Stimulated activated memory B cell treated with anti-CD40 and anti-IgM and Interleukin-4, amounts not matched to agents 10 μg/mL and 1 μg/mL and 100 μg/mL, for 72 hours (primary cell): ENCODE measurements at regions not wholly inside any gene's neighbourhood (a gene's known extent, or its start where the extent isn't known, plus 50 kb on each side); places are given as distances from the start of the nearest gene placed in this dataset.

ENCODE experiments used
- ATAC-seq: fragments of 150-1000 bp; cut with Tn5 transposase; 2 replicates; pipeline ENCODE4 v1.10.0; 2021
- H3K27ac Mint-ChIP-seq: one replicate; pipeline ENCODE4 v1.8.0; 2022; ENCODE audit warnings: mild to moderate bottlenecking, mixed read lengths
- H3K27me3 Mint-ChIP-seq: one replicate; pipeline ENCODE4 v1.8.0; 2022; ENCODE audit warnings: mixed read lengths
- H3K36me3 Mint-ChIP-seq: one replicate; pipeline ENCODE4 v1.8.0; 2022; ENCODE audit warnings: mixed read lengths
- H3K4me1 Mint-ChIP-seq: one replicate; pipeline ENCODE4 v1.8.0; 2022; ENCODE audit warnings: mixed read lengths
- H3K4me3 Mint-ChIP-seq: one replicate; pipeline ENCODE4 v1.8.0; 2022; ENCODE audit warnings: mild to moderate bottlenecking, moderate library complexity, mixed read lengths
- H3K9me3 Mint-ChIP-seq: one replicate; pipeline ENCODE4 v1.8.0; 2022; ENCODE audit warnings: mixed read lengths

DNA sequence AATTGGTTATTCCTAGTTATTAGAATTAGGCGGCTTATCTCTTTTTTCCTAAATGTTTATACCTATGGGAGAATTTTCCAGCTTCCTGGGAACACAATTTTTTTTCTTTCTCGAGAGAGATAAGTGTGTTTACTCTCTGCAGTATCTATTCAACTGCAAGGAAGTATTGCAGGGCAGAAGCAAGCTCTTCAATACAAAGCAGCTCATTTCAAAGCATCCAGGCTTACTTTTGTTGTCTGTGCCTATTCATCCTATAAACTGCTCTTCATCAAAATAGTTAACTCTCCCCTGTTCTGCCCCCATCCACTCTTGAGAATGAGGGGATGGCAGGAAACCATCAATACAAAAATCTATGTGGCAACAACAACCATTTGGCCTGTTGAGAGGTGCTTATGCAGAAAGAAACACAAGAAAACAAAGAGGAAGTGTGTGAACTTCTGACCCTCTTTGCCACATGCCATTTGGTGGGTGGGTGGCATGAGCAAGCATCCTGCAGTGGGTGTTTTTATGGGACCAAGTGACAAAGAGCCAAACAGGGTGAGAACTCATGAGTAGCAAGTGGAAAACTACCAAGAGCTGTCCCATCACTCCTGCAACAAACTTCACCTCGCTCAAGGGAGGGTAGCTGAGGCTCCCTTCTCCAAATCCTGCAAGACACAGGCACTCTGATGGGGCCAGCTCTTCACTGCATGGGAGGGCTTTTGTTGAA, 50.6 kb upstream of the MRPS6 start:
- H3K4me1 Mint-ChIP-seq, result peaks cover 33% of the 10 kb centered on the region
- no peaks in the 10 kb centered on the region for H3K36me3 Mint-ChIP-seq
- no peak overlapping the region for H3K4me3 Mint-ChIP-seq
- peaks cover 4% of the 10 kb centered on the region for H3K9me3 Mint-ChIP-seq
- H3K27me3 Mint-ChIP-seq, result no peaks in the 10 kb centered on the region
- peak; percentile 46 for ATAC-seq
- H3K27ac Mint-ChIP-seq, result no peak overlapping the region

DNA sequence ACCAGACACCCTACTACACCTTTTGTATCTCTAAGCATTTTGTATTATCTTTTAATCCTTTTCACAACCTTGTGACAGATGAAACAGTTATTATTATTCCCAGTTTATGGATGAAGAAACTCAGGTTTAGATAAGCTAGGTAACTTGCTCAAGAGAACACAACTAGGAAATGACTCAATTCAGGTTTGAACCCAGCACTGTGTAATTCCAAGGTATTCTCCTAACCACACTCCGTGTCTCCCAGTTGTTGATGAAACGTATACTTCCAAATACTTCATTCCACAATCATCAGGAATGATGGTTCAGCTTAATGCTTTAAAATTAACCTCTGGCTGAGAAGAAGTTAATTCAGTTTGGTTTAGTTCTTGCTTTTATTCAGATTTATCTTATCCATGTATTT, 51.7 kb upstream of the MRPS6 start:
- no peak overlapping the region for H3K4me3 Mint-ChIP-seq
- peaks cover 4% of the 10 kb centered on the region for H3K9me3 Mint-ChIP-seq

DNA sequence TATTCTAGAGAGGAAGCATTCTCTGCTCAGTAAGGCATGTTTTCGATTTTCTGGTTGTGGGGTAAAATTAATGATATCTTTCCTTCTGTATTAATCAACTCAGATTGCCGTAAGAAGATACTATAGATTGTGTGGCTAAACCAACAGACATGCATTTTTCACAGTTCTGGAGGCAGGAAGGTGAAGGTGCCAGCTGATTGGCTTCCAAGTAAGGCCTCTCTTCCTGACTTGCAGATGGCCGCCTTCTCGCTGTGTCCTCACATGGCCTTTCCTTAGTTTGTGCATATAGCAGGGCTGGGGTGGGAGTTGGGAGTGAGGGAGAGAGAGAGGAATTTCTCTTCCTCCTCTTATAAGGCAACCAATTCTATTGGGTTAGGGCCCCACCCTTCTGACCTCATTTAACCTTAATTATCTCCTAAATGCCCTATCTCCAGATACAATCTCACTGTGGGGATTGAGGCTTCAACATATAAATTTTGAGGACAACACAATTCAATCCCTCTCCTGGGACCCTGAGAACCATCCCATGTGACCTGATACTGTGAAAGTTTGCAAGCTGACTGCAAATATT, 52.3 kb upstream of the MRPS6 start:
- Mint-ChIP-seq H3K9me3 (peaks cover 4% of the 10 kb centered on the region), H3K4me1 (peaks cover 44% of the 10 kb centered on the region), H3K27ac (peak overlapping the region; percentile 93), H3K36me3 (peaks cover 5% of the 10 kb centered on the region), H3K27me3 (no peaks in the 10 kb centered on the region), H3K4me3 (no peak overlapping the region)
- ATAC-seq, result no peak

More for the DNA sequence above, 51.7 kb upstream of the MRPS6 start:
- H3K36me3 Mint-ChIP-seq, result peaks cover 4% of the 10 kb centered on the region
- no peaks in the 10 kb centered on the region for H3K27me3 Mint-ChIP-seq
- no peak overlapping the region for H3K27ac Mint-ChIP-seq
- ATAC-seq, result no peak
- H3K4me1 Mint-ChIP-seq, result peaks cover 43% of the 10 kb centered on the region

DNA sequence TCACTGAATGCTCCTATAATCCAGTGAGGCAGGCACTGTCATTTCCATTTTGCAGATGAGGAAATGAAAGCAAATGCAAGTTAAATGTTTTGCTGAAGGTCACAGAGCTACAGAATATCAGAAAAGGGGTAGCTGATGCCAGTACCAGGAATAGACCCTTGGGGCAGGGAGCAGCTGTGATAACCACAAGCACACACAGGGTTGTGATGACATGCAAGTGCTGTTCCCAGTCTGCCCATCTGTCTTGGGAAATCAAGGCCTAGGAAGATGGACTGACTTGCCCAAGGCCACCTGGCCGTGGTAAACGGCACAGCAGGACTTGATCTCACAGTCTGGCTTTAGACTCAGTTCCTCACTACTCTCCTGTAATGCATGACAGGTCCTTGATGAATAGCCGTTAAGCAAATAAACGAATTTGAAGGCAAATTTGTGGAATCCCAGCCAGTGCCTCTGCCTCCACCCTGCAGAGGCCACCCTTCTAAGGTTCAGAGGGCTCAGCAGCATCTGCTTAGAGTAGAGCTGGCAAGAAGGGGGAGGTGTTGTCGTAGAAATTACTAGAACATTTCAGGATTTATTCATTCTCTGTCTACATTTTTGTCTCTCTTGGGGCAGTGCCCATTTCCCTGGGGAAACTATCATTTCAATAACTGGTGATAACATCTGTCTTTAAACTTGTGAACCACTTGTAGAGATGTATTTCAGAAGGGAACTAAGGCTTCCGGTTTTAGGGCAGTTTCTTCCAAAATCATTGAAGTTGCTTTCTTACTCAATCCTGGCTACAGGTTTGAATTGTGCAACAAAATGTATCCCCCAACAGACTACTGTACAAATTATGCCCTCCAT, 53.2 kb upstream of the MRPS6 start:
- Mint-ChIP-seq H3K36me3 (peaks cover 7% of the 10 kb centered on the region), H3K27ac (peak overlapping the region; percentile 93), H3K4me3 (peak overlapping the region; percentile 64), H3K4me1 (peaks cover 44% of the 10 kb centered on the region), H3K9me3 (peaks cover 6% of the 10 kb centered on the region), H3K27me3 (no peaks in the 10 kb centered on the region)
- peak; percentile 84 for ATAC-seq

DNA sequence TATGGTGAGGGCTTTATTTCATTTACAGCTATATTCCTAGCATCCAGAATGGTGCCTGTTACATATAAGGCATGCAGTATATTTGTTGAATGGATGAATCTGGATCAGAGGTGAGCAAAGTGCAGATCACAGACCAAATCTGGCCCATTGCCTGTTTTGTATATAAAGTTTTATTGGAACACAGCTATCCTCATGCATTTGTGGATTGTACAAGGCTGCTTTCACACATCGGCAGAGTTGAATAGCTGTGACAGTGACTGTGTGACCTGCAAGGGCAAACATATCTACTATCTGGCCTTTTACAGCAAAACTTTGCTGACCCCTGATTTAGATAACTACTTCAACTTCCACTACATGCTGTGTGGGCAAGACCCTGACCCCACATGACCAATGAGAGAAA, 54.0 kb upstream of the MRPS6 start:
- Mint-ChIP-seq H3K4me3 (peak overlapping the region; percentile 15), H3K9me3 (peaks cover 11% of the 10 kb centered on the region), H3K27me3 (no peaks in the 10 kb centered on the region), H3K36me3 (peaks cover 14% of the 10 kb centered on the region), H3K27ac (peak overlapping the region; percentile 93), H3K4me1 (peaks cover 44% of the 10 kb centered on the region)
- no peak for ATAC-seq

DNA sequence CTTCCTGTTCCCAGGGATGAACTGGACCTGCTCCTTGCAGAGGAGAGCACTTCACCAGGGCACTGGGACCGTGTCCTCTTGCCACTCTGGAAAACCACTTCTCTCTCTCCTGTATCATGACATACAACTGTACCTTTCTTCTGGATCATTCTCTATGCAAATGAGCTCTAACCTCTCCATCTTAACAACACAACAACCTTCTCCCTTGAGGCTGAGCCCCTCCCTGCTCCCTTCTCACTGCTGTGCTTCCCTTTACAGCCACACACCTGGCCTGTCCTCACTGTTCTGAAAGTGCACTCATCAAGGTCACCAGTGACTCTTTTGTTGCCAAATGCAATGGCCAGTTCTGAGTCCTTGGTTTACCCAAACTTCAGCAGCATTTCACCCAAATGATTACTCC, 54.5 kb upstream of the MRPS6 start:
- Mint-ChIP-seq H3K9me3 (peaks cover 11% of the 10 kb centered on the region), H3K27me3 (no peaks in the 10 kb centered on the region), H3K4me1 (peaks cover 44% of the 10 kb centered on the region), H3K27ac (peak overlapping the region; percentile 93), H3K36me3 (peaks cover 14% of the 10 kb centered on the region), H3K4me3 (peak overlapping the region; percentile 42)
- ATAC-seq, result peak; percentile 50

DNA sequence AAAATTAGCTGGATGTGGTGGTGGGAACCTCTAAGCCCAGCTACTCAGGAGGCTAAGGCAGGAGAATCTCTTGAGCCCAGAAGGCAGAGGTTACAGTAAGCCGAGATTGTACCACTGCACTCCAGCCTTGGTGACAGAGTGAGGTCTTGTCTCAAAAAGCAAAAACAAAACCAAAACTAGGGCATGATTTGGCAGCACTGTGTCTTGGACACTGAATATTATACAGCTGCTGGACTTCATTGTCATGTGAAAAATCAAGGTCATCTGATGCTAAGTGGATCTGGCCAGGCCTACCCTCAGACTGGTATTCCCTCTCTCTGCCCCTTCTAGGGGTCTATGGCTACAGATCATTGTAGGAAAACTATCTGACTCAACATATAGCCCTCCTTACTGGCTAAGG, 55.2 kb upstream of the MRPS6 start:
- ATAC-seq, result no peak
- peaks cover 11% of the 10 kb centered on the region for H3K9me3 Mint-ChIP-seq
- H3K27me3 Mint-ChIP-seq, result no peaks in the 10 kb centered on the region
- H3K4me3 Mint-ChIP-seq, result peak overlapping the region; percentile 51
- peak overlapping the region; percentile 93 for H3K27ac Mint-ChIP-seq
- H3K4me1 Mint-ChIP-seq, result peaks cover 44% of the 10 kb centered on the region
- peaks cover 14% of the 10 kb centered on the region for H3K36me3 Mint-ChIP-seq

DNA sequence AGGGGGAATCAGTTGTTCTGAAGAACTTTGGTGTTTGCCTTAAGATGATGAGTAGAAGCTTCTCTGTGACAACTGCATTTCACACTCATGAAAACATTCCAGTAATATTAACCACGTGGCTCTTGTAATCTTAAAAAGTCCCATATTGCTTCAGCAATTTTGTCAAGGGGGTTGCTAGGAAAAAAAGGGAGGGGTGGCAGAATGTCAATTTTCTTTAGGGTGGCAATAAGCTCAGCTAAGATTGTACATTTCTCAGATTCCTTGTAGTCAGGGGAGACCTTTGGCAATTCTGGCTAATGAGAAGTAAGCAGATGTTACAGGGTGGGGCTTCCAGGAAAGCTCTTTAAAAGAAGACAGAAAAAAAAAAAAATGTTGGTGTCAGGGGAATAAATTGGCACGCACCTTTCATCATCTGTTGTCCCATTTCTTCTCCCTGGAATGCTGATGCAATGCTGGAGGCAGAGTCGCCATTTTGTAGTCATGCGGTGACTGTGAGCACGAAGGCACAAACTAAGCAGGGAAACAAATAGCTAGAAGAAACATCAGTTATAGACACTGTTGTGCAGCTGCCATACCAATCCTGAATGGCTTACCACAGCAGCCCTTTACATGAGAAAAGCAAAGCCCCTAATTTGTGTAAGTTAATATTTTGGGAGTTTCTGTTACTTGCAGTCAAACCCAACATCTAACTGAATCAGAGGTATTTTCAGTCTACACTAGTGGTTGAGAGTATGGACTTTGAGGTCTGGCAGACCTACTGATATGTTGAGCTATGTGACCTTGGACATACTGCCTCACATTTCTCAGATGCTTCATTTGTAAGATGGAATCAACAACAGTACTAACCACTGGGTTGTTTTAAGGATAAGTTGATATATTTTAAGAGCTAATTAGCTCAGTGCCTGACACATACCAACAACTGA, 56.1 kb upstream of the MRPS6 start:
- Mint-ChIP-seq H3K9me3 (peaks cover 14% of the 10 kb centered on the region), H3K27ac (peak overlapping the region; percentile 93), H3K4me3 (peak overlapping the region; percentile 51), H3K4me1 (peaks cover 44% of the 10 kb centered on the region), H3K36me3 (peaks cover 14% of the 10 kb centered on the region), H3K27me3 (no peaks in the 10 kb centered on the region)
- no peak for ATAC-seq

DNA sequence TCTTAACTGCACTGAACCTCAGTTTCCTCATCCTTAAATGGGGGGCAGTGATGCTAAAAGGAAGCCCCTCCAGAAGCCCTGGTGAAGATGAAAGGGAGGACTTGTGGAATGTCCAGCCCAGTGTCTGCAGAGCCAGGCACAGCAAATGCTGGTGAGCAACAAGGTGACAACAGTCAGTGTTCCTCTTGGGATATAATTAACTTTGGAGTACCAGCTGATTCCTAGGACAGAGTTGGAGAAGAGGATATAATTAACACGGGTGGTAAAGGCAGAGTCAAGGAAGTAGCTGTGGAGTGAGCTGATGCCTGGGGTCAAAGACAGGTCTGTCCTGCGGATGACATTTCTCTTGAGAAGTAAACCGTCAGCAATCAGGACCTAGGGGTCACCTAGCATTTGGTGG, 60.7 kb upstream of the MRPS6 start:
- Mint-ChIP-seq H3K27me3 (no peaks in the 10 kb centered on the region), H3K36me3 (peaks cover 20% of the 10 kb centered on the region), H3K4me3 (no peak overlapping the region), H3K4me1 (peaks cover 10% of the 10 kb centered on the region), H3K9me3 (peaks cover 16% of the 10 kb centered on the region), H3K27ac (no peak overlapping the region)
- no peak for ATAC-seq

DNA sequence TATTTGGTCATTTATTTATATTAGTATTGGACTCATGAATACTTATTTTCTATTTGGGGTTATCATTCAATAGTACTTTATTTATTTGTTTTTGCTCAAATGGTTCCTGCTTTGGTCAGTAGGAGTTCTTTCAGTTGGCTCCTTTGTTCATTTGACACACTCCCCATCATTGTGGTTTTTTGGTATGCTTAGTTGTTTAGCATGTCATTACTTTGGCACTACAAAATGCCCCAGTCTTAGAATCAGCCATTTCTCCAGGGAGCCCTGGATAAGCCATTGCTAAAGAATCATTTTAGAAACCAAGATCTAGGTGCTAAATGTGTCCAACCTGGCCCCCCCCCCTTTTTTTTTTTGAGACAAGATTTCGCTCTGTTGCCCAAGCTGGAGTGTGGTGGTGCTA, 61.7 kb upstream of the MRPS6 start:
- Mint-ChIP-seq H3K27ac (no peak overlapping the region), H3K9me3 (peaks cover 16% of the 10 kb centered on the region), H3K36me3 (peaks cover 16% of the 10 kb centered on the region), H3K4me1 (no peaks in the 10 kb centered on the region), H3K27me3 (no peaks in the 10 kb centered on the region), H3K4me3 (no peak overlapping the region)
- no peak for ATAC-seq

DNA sequence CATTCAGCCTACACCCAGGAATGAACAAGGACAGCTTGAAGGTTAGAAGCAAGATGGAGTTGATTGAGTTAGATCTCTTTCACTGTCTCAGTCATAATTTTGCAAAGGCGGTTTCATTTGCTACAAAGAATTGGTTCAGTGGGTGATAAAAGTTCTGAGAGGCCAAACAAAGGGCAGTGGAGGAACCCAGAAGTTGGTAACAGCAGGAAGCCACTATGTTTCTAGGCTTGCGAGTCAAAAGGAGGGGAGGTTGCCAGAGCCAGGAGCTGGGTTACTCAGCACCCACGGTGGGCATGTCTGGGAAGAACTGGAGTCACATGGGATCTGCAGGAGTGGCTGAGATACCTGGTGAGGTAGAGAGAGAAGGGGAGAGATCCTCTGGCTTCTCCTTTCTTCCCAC, 64.2 kb upstream of the MRPS6 start:
- Mint-ChIP-seq H3K4me3 (no peak overlapping the region), H3K4me1 (no peaks in the 10 kb centered on the region), H3K36me3 (peaks cover 6% of the 10 kb centered on the region), H3K27ac (no peak overlapping the region), H3K9me3 (peaks cover 8% of the 10 kb centered on the region), H3K27me3 (no peaks in the 10 kb centered on the region)
- ATAC-seq, result no peak

DNA sequence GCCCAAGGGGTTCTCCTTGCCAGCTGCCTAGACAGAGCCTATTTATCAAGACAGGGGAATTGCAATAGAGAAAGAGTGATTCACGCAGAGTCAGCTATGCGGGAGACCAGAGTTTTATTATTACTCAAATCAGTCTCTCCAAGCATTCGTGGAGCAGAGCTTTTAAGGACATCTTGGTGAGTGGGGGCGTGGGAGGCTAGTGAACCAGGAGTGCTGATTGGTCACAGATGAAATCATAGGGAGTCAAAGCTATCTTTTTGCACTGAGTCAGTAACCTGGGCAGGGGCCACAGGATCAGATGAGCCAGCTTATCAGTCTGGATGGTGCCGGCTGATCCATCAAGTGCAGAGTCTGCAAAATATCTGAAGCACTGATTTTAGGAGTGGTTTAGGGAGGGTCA, 64.8 kb upstream of the MRPS6 start:
- peaks cover 12% of the 10 kb centered on the region for H3K9me3 Mint-ChIP-seq
- no peaks in the 10 kb centered on the region for H3K27me3 Mint-ChIP-seq
- H3K4me3 Mint-ChIP-seq, result no peak overlapping the region
- H3K4me1 Mint-ChIP-seq, result no peaks in the 10 kb centered on the region
- no peak for ATAC-seq
- peaks cover 6% of the 10 kb centered on the region for H3K36me3 Mint-ChIP-seq
- H3K27ac Mint-ChIP-seq, result no peak overlapping the region

DNA sequence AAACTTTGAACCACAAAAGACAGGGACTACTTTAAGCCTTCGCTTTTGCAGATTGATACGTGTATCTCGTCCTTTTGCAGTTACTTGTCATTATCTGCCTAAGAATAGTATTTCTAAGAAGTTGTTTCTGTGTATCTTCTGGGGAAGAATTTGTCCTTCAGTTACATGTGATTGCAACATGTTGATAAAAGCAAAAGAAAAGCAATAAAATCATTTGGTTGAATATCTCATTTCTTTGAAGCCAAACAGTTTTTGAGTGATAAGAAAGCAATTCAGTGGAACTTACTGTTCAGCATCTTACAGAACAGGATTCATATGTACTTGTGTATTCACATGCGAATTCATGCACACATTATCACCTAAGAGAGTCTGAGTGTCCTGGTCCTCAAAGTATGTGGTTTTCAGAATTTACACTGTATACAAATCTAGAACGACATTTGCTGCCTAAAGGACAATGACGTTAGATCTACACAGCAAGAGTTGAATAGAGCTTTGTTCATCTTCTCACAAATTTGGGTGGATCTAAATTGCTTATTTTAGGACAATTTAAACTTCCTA, 66.7 kb upstream of the MRPS6 start:
- Mint-ChIP-seq H3K4me1 (no peaks in the 10 kb centered on the region), H3K36me3 (peaks cover 6% of the 10 kb centered on the region), H3K27ac (no peak overlapping the region), H3K27me3 (no peaks in the 10 kb centered on the region), H3K9me3 (peaks cover 10% of the 10 kb centered on the region), H3K4me3 (no peak overlapping the region)
- no peak for ATAC-seq

DNA sequence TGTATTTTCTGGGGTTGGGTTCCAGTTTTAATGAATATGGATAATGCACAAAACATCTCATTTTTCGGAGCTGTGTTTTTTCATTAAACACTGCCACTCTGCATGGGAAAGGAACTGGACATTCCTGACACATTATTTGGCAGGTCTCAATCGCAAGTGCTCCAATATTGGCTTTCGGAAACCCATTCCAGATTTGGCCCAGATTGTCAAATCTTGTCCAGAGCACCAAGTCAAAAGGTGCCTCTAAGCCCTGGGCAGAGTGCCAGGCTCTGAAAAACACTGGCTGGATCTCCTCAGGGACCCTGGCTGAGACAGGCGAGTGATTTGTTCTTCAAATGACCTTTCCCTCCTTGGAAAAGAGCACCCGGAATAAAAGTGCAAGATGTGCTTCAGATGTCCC, 68.4 kb upstream of the MRPS6 start:
- Mint-ChIP-seq H3K4me1 (no peaks in the 10 kb centered on the region), H3K36me3 (no peaks in the 10 kb centered on the region), H3K4me3 (no peak overlapping the region), H3K9me3 (peaks cover 6% of the 10 kb centered on the region), H3K27ac (no peak overlapping the region), H3K27me3 (no peaks in the 10 kb centered on the region)
- ATAC-seq, result no peak
